Activated naive CD8-positive, alpha-beta T cell treated with anti-CD3 and anti-CD28 coated beads, Interleukin-2, amount 10 ng/mL, durations not matched to agents 7 days and 5 days (primary cell): ENCODE measurements at regions not wholly inside any gene's neighbourhood (a gene's known extent, or its start where the extent isn't known, plus 50 kb on each side); places are given as distances from the start of the nearest gene placed in this dataset.
"Not testable (repeated sequence)": the region's sequence is repeated elsewhere in the genome, so short reads cannot be mapped to it uniquely, and the experiment has no call there.

ENCODE experiments used
- ATAC-seq: fragments of 150-1000 bp; cut with Tn5 transposase; one replicate; pipeline ENCODE4 v1.10.0; 2021; ENCODE audit warnings: low read depth, moderate library complexity
- POLR2A ChIA-PET: fragments of 350-600 bp; sonication (Branson Sonifier 250); formaldehyde crosslinking; loops from one replicate; lab custom pipeline; 2021; ENCODE audit warnings: antibody characterized with exemption; lab: Charles Lee
- DNase-seq: peaks from one replicate; pipeline ENCODE4 v3.0.0; 2021
- H3K27ac Mint-ChIP-seq: one replicate; pipeline ENCODE4 v1.8.0; 2022; ENCODE audit warnings: mild to moderate bottlenecking, mixed read lengths
- H3K27me3 Mint-ChIP-seq: one replicate; pipeline ENCODE4 v1.8.0; 2022; ENCODE audit warnings: mild to moderate bottlenecking, moderate library complexity, mixed read lengths
- H3K36me3 Mint-ChIP-seq: one replicate; pipeline ENCODE4 v1.8.0; 2021; ENCODE audit warnings: mild to moderate bottlenecking, mixed read lengths
- H3K4me1 Mint-ChIP-seq: one replicate; pipeline ENCODE4 v1.8.0; 2021; ENCODE audit warnings: mixed read lengths
- H3K4me3 Mint-ChIP-seq: one replicate; pipeline ENCODE4 v1.8.0; 2022; ENCODE audit warnings: mild to moderate bottlenecking, moderate library complexity, mixed read lengths
- H3K9me3 Mint-ChIP-seq: one replicate; pipeline ENCODE4 v1.8.0; 2021; ENCODE audit warnings: mixed read lengths

- Mint-ChIP-seq H3K9me3 (no peaks in the 10 kb centered on the region), H3K36me3 (no peaks in the 10 kb centered on the region), H3K4me1 (peaks cover 15% of the 10 kb centered on the region), H3K27ac (no peak overlapping the region), H3K4me3 (no peak overlapping the region), H3K27me3 (no peaks in the 10 kb centered on the region)
- ATAC-seq: no peak
- POLR2A ChIA-PET: interaction anchor here (0.6 kb wide), 1 partner anchor 81 kb away, joined by 3 read pairs; no protein-coding TSS in a partner anchor
- DNase-seq: no peak
Observed at GRCh38 chr20:50356525-50356885, 153.7 kb upstream of the PTPN1 start.

GRCh38 chr20:50356962-50357782 lies 153.0 kb upstream of the PTPN1 start:
- Mint-ChIP-seq H3K4me1 (peaks cover 15% of the 10 kb centered on the region), H3K9me3 (no peaks in the 10 kb centered on the region), H3K27ac (no peak overlapping the region), H3K36me3 (no peaks in the 10 kb centered on the region), H3K4me3 (no peak overlapping the region), H3K27me3 (no peaks in the 10 kb centered on the region)
- ATAC-seq: no peak
- POLR2A ChIA-PET: interaction anchor here (0.6 kb wide), 1 partner anchor 82 kb away, joined by 3 read pairs; no protein-coding TSS in a partner anchor
- no peak for DNase-seq

- H3K4me1 Mint-ChIP-seq: peaks cover 12% of the 10 kb centered on the region
- POLR2A ChIA-PET: no interaction called here
- ATAC-seq: no peak
Observed at GRCh38 chr20:50357783-50358161, 152.4 kb upstream of the PTPN1 start.

GRCh38 chr20:50358166-50358565 lies 152.0 kb upstream of the PTPN1 start:
- no peak for DNase-seq
- POLR2A ChIA-PET: no interaction called here
- peak overlapping the region; percentile 17 for H3K27ac Mint-ChIP-seq
- H3K27me3 Mint-ChIP-seq: no peaks in the 10 kb centered on the region
- no peaks in the 10 kb centered on the region for H3K36me3 Mint-ChIP-seq
- no peak overlapping the region for H3K4me3 Mint-ChIP-seq
- no peak for ATAC-seq
- no peaks in the 10 kb centered on the region for H3K9me3 Mint-ChIP-seq
- peaks cover 10% of the 10 kb centered on the region for H3K4me1 Mint-ChIP-seq

More at GRCh38 chr20:50357783-50358161, 152.4 kb upstream of the PTPN1 start:
- no peak for DNase-seq
- Mint-ChIP-seq H3K27me3 (no peaks in the 10 kb centered on the region), H3K4me3 (no peak overlapping the region), H3K27ac (no peak overlapping the region), H3K9me3 (no peaks in the 10 kb centered on the region), H3K36me3 (no peaks in the 10 kb centered on the region)

- Mint-ChIP-seq H3K9me3 (no peaks in the 10 kb centered on the region), H3K36me3 (no peaks in the 10 kb centered on the region), H3K27me3 (no peaks in the 10 kb centered on the region), H3K4me1 (peaks cover 3% of the 10 kb centered on the region), H3K27ac (peak overlapping the region; percentile 28), H3K4me3 (no peak overlapping the region)
- ATAC-seq: no peak
- POLR2A ChIA-PET: no interaction called here
- no peak for DNase-seq
Observed at GRCh38 chr20:50358971-50359370, 151.2 kb upstream of the PTPN1 start.

GRCh38 chr20:50359607-50360217 lies 150.5 kb upstream of the PTPN1 start:
- H3K4me3 Mint-ChIP-seq: no peak overlapping the region
- H3K36me3 Mint-ChIP-seq: no peaks in the 10 kb centered on the region
- H3K27ac Mint-ChIP-seq: no peak overlapping the region
- no peaks in the 10 kb centered on the region for H3K27me3 Mint-ChIP-seq
- no peak for ATAC-seq
- DNase-seq: no peak
- peaks cover 3% of the 10 kb centered on the region for H3K4me1 Mint-ChIP-seq
- POLR2A ChIA-PET: no interaction called here
- no peaks in the 10 kb centered on the region for H3K9me3 Mint-ChIP-seq

GRCh38 chr20:50360218-50360672 lies 149.9 kb upstream of the PTPN1 start:
- Mint-ChIP-seq H3K4me3 (no peak overlapping the region), H3K27me3 (no peaks in the 10 kb centered on the region), H3K27ac (no peak overlapping the region), H3K4me1 (peaks cover 3% of the 10 kb centered on the region), H3K9me3 (no peaks in the 10 kb centered on the region), H3K36me3 (no peaks in the 10 kb centered on the region)
- ATAC-seq: no peak
- no peak for DNase-seq
- POLR2A ChIA-PET: no interaction called here

GRCh38 chr20:50360921-50361320 lies 149.3 kb upstream of the PTPN1 start:
- H3K4me3 Mint-ChIP-seq: no peak overlapping the region
- POLR2A ChIA-PET: no interaction called here
- H3K27ac Mint-ChIP-seq: no peak overlapping the region
- H3K9me3 Mint-ChIP-seq: no peaks in the 10 kb centered on the region
- H3K27me3 Mint-ChIP-seq: peaks cover 2% of the 10 kb centered on the region
- ATAC-seq (no peak), DNase-seq (no peak)
- no peaks in the 10 kb centered on the region for H3K36me3 Mint-ChIP-seq
- peaks cover 3% of the 10 kb centered on the region for H3K4me1 Mint-ChIP-seq

- H3K27me3 Mint-ChIP-seq, H3K36me3 Mint-ChIP-seq, H3K9me3 Mint-ChIP-seq, H3K4me3 Mint-ChIP-seq, POLR2A ChIA-PET, ATAC-seq, DNase-seq, H3K27ac Mint-ChIP-seq: not testable (repeated sequence)
- peaks cover 11% of the 10 kb centered on the region for H3K4me1 Mint-ChIP-seq
Observed at GRCh38 chr20:50362177-50362576, 148.0 kb upstream of the PTPN1 start.

GRCh38 chr20:50363027-50363426 lies 147.2 kb upstream of the PTPN1 start:
- Mint-ChIP-seq H3K9me3 (no peaks in the 10 kb centered on the region), H3K27ac (no peak overlapping the region), H3K36me3 (no peaks in the 10 kb centered on the region), H3K4me3 (no peak overlapping the region), H3K4me1 (peaks cover 11% of the 10 kb centered on the region), H3K27me3 (peaks cover 2% of the 10 kb centered on the region)
- no peak for DNase-seq
- no peak for ATAC-seq
- POLR2A ChIA-PET: no interaction called here

GRCh38 chr20:50363479-50363878 lies 146.7 kb upstream of the PTPN1 start:
- no peaks in the 10 kb centered on the region for H3K36me3 Mint-ChIP-seq

GRCh38 chr20:50364542-50364941 lies 145.6 kb upstream of the PTPN1 start:
- no peak for DNase-seq
- no peak for ATAC-seq
- Mint-ChIP-seq H3K9me3 (no peaks in the 10 kb centered on the region), H3K4me1 (peaks cover 8% of the 10 kb centered on the region), H3K27me3 (peaks cover 2% of the 10 kb centered on the region), H3K36me3 (no peaks in the 10 kb centered on the region), H3K27ac (no peak overlapping the region), H3K4me3 (no peak overlapping the region)
- POLR2A ChIA-PET: no interaction called here

More at GRCh38 chr20:50363479-50363878, 146.7 kb upstream of the PTPN1 start:
- H3K4me3 Mint-ChIP-seq: no peak overlapping the region
- no peak overlapping the region for H3K27ac Mint-ChIP-seq
- no peaks in the 10 kb centered on the region for H3K9me3 Mint-ChIP-seq
- POLR2A ChIA-PET: no interaction called here
- DNase-seq (no peak), ATAC-seq (no peak)
- H3K4me1 Mint-ChIP-seq: peaks cover 11% of the 10 kb centered on the region
- peaks cover 2% of the 10 kb centered on the region for H3K27me3 Mint-ChIP-seq

- Mint-ChIP-seq H3K4me3 (peak overlapping the region; percentile 34), H3K27me3 (peaks cover 2% of the 10 kb centered on the region), H3K9me3 (no peaks in the 10 kb centered on the region), H3K4me1 (peaks cover 8% of the 10 kb centered on the region), H3K27ac (peak overlapping the region; percentile 17), H3K36me3 (no peaks in the 10 kb centered on the region)
- DNase-seq: no peak
- POLR2A ChIA-PET: no interaction called here
- ATAC-seq: peak; percentile 61
Observed at GRCh38 chr20:50366270-50367103, 143.7 kb upstream of the PTPN1 start.
